Liver (tissue), 8 donors: ENCODE measurements at regions not wholly inside any gene's neighbourhood (a gene's known extent, or its start where the extent isn't known, plus 50 kb on each side); places are given as distances from the start of the nearest gene placed in this dataset.

Source experiments
- DNase-seq: peaks from one replicate; pipeline ENCODE4 v3.0.0-alpha.2; 2017; ENCODE audit warnings: low spot score
- H3K27ac ChIP-seq, 2 donors: one replicate each; pipeline ENCODE4 v1.7.0; 2013; ENCODE audit warnings: inconsistent platforms in 2 of 2, low read length in 2 of 2, control low read depth in 1 of 2, low read depth in 1 of 2, mild to moderate bottlenecking in 1 of 2
- H3K27me3 ChIP-seq, 4 donors: one replicate each; pipeline versions ENCODE4 v1.6.1 to v1.7.0; 2013; ENCODE audit warnings: low read length in 3 of 4, inconsistent platforms in 1 of 4, mild to moderate bottlenecking in 1 of 4, moderate library complexity in 1 of 4; ENCODE audit not compliant: control insufficient read depth in 4 of 4, insufficient read depth in 4 of 4
- H3K36me3 ChIP-seq, 4 donors: one replicate each; pipeline versions ENCODE4 v1.6.1 to v1.7.0; 2013; ENCODE audit warnings: low read length in 3 of 4, mild to moderate bottlenecking in 3 of 4, low read depth in 1 of 4, moderate library complexity in 1 of 4; ENCODE audit not compliant: control insufficient read depth in 4 of 4, insufficient read depth in 3 of 4
- H3K4me1 ChIP-seq, 4 donors: one replicate each; pipeline versions ENCODE4 v1.6.1 to v1.7.0; 2013; ENCODE audit warnings: low read length in 3 of 4, mild to moderate bottlenecking in 3 of 4, moderate library complexity in 1 of 4; ENCODE audit not compliant: control insufficient read depth in 4 of 4, insufficient read depth in 4 of 4
- H3K4me3 ChIP-seq, 3 donors: one replicate each; pipeline versions ENCODE4 v1.6.1 to v1.7.0; 2013; ENCODE audit warnings: low read length in 3 of 3, control low read depth in 1 of 3, low read depth in 1 of 3, mild to moderate bottlenecking in 1 of 3
- H3K9ac ChIP-seq, 2 donors: one replicate each; pipeline ENCODE4 v1.7.0; 2013; ENCODE audit warnings: low read length in 2 of 2, mild to moderate bottlenecking in 2 of 2, moderate library complexity in 2 of 2, control low read depth in 1 of 2, low read depth in 1 of 2
- H3K9me3 ChIP-seq, 4 donors: one replicate each; pipeline versions ENCODE4 v1.6.1 to v1.7.0; 2013; ENCODE audit warnings: low read length in 3 of 4; ENCODE audit not compliant: control insufficient read depth in 4 of 4
- ATF3 ChIP-seq: IDR thresholded peaks from 2 replicates; pipeline ENCODE4 v1.6.1; 2016; ENCODE audit warnings: antibody characterized with exemption
- EGR1 ChIP-seq, 2 donors: IDR thresholded peaks; 2 replicates each; pipeline ENCODE4 v1.6.1; 2016 to 2018; ENCODE audit warnings: antibody characterized with exemption in 2 of 2, low read depth in 2 of 2
- FOXA1 ChIP-seq: IDR thresholded peaks from 2 replicates; pipeline ENCODE4 v1.6.1; 2016; ENCODE audit warnings: antibody characterized with exemption
- FOXA2 ChIP-seq: IDR thresholded peaks from 2 replicates; pipeline ENCODE4 v1.6.1; 2016; ENCODE audit warnings: antibody characterized with exemption
- GABPA ChIP-seq, 2 donors: IDR thresholded peaks in 1 of 2; conservative IDR thresholded peaks in 1 of 2; 2 replicates each; pipeline ENCODE4 v1.6.1; 2016; ENCODE audit warnings: antibody characterized with exemption in 2 of 2, mild to moderate bottlenecking in 1 of 2, moderate library complexity in 1 of 2
- HNF4A ChIP-seq, 2 donors: conservative IDR thresholded peaks; 2 replicates each; pipeline ENCODE4 v1.6.1; 2016; ENCODE audit warnings: antibody characterized with exemption in 2 of 2, mild to moderate bottlenecking in 2 of 2
- HNF4G ChIP-seq: IDR thresholded peaks from 2 replicates; pipeline ENCODE4 v1.6.1; 2016; ENCODE audit warnings: antibody characterized with exemption
- JUND ChIP-seq, 2 donors: IDR thresholded peaks; 2 replicates each; pipeline ENCODE4 v1.6.1; 2016; ENCODE audit warnings: antibody characterized with exemption in 2 of 2
- NR2F2 ChIP-seq: IDR thresholded peaks from 2 replicates; pipeline ENCODE4 v1.6.1; 2016; ENCODE audit warnings: antibody characterized with exemption
- RAD21 ChIP-seq, 2 donors: IDR thresholded peaks; 2 replicates each; pipeline ENCODE4 v1.6.1; 2016; ENCODE audit warnings: antibody characterized with exemption in 2 of 2, mild to moderate bottlenecking in 2 of 2
- REST ChIP-seq: IDR thresholded peaks from 2 replicates; pipeline ENCODE4 v1.6.1; 2016; ENCODE audit warnings: antibody characterized with exemption, mild to moderate bottlenecking
- TAF1 ChIP-seq: conservative IDR thresholded peaks from 2 replicates; pipeline ENCODE4 v1.6.1; 2016; ENCODE audit warnings: antibody characterized with exemption, mild to moderate bottlenecking
- YY1 ChIP-seq: IDR thresholded peaks from 2 replicates; pipeline ENCODE4 v1.6.1; 2016; ENCODE audit warnings: antibody characterized with exemption, mild to moderate bottlenecking
- ZBTB33 ChIP-seq: IDR thresholded peaks from 2 replicates; pipeline ENCODE4 v1.6.1; 2016; ENCODE audit warnings: antibody characterized with exemption
- WGBS: extraction: QIAGEN DNeasy Blood & Tissue Kit; methylation state at CpG from one replicate; pipeline ENCODE4 v1.1.7; 2013; 5-methylcytosine and 5-hydroxymethylcytosine counted together
- TF ChIP-seq, protein P1 (sequence below): fragments of 150-350 bp; IDR thresholded peaks from 2 replicates; pipeline ENCODE4 v1.5.1; 2017; ENCODE audit warnings: improper control_type of control experiment, low read depth, low read length; ENCODE audit not compliant: missing input control
- donor health status: healthy.
- donor health status: healthy.
- donor health status: healthy.
- donor health status: healthy.
- donor health status: healthy.

DNA sequence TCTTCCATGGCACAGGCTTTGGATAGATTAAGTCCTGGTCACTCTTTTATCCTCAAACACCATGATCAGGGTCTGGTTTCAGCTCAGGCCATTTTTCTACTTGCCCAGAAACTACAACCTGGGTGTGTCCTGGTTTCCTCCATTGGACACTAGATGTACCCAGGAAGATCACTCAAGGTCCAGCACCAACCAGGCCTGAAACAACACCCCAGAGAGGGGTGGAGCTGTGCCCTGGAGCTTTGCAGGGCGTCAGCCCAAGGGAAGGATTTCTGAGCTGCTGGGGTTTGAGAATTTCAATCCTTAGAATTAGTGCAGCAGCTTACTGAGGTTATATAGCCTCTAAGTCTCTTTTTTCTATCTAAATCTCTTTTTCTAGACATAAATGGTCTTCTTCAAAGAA lies 722.0 kb downstream of the MTRR start:
- Histone ChIP-seq H3K4me1 (no peaks in the 10 kb centered on the region), H3K27me3 (no peaks in the 10 kb centered on the region), H3K4me3 (no peak overlapping the region), H3K9me3 (peaks cover 0 to 6% (median 2%) of the 10 kb centered on the region in 4 donors), H3K9ac (no peak overlapping the region), H3K36me3 (no peaks in the 10 kb centered on the region), H3K27ac (no peak overlapping the region)
- TF ChIP-seq GABPA (IDR thresholded peaks at IDR 0.05 in 1 of 2, conservative IDR thresholded peaks at IDR 0.05 in 1 of 2) = no peak
- TF ChIP-seq FOXA1 = no peak
- TF ChIP-seq NR2F2 = no peak
- TF ChIP-seq ATF3 = no peak
- 52% methylated on average over 1 of the region's 1 CpG for WGBS
- DNase-seq = no peak

DNA sequence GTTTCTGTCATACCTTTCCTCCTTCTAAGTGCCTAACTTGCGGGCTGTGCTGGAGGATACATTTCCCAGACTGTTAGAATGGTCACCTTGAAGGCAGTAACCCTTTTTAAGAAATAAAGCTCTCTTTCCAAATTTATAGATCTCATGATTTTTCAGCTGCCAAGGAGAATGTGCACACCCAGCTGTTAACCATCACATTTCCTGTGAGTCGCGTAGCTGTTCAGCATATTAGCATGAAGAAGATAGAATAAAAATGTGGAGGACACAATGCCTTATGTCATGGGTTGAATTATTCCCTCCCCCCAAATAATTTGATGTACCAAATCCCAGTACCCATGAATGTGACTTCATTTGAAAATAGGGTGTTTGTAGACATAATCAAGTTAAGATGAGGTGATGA lies 729.4 kb downstream of the MTRR start:
- H3K27ac ChIP-seq = no peak overlapping the region
- TF ChIP-seq, protein P1, sequence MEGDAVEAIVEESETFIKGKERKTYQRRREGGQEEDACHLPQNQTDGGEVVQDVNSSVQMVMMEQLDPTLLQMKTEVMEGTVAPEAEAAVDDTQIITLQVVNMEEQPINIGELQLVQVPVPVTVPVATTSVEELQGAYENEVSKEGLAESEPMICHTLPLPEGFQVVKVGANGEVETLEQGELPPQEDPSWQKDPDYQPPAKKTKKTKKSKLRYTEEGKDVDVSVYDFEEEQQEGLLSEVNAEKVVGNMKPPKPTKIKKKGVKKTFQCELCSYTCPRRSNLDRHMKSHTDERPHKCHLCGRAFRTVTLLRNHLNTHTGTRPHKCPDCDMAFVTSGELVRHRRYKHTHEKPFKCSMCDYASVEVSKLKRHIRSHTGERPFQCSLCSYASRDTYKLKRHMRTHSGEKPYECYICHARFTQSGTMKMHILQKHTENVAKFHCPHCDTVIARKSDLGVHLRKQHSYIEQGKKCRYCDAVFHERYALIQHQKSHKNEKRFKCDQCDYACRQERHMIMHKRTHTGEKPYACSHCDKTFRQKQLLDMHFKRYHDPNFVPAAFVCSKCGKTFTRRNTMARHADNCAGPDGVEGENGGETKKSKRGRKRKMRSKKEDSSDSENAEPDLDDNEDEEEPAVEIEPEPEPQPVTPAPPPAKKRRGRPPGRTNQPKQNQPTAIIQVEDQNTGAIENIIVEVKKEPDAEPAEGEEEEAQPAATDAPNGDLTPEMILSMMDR = no peak
- TF ChIP-seq ATF3 = no peak
- TF ChIP-seq TAF1 = no peak
- no peak for TF ChIP-seq FOXA1
- TF ChIP-seq EGR1 (IDR thresholded peaks at IDR 0.05; ENCODE audit: low read depth in 2 of 2) = no peak
- TF ChIP-seq HNF4A (conservative IDR thresholded peaks at IDR 0.05) = no peak
- no peak for TF ChIP-seq GABPA (IDR thresholded peaks at IDR 0.05 in 1 of 2, conservative IDR thresholded peaks at IDR 0.05 in 1 of 2)
- no peak for TF ChIP-seq RAD21 (IDR thresholded peaks at IDR 0.05)
- no peak for TF ChIP-seq REST
- no peak for TF ChIP-seq ZBTB33
- no peak for TF ChIP-seq FOXA2
- TF ChIP-seq JUND (IDR thresholded peaks at IDR 0.05) = no peak
- TF ChIP-seq HNF4G = no peak
- TF ChIP-seq YY1 = no peak
- DNase-seq = no peak
- no peaks in the 10 kb centered on the region for H3K36me3 ChIP-seq
- H3K9me3 ChIP-seq = no peaks in the 10 kb centered on the region
- no peaks in the 10 kb centered on the region for H3K27me3 ChIP-seq
- H3K4me1 ChIP-seq = no peaks in the 10 kb centered on the region
- H3K4me3 ChIP-seq = no peak overlapping the region
- WGBS = 83% methylated on average over 3 of the region's 3 CpGs
- no peak overlapping the region for H3K9ac ChIP-seq
